K562 (cell line): ENCODE measurements at regions not wholly inside any gene's neighbourhood (a gene's known extent, or its start where the extent isn't known, plus 50 kb on each side); places are given as distances from the start of the nearest gene placed in this dataset.

Experiments
- ATF7 ChIP-seq: fragments of 450-650 bp; IDR thresholded peaks from 2 replicates; pipeline ENCODE4 v1.7.1; 2014; ENCODE audit warnings: mild to moderate bottlenecking, moderate library complexity
- CHD7 ChIP-seq: fragments of 200-600 bp; sonication (generic); IDR thresholded peaks from one replicate; pipeline ENCODE4 v1.6.1; 2012; ENCODE audit warnings: mild to moderate bottlenecking, low read depth, low read length, inconsistent platforms
- ESRRA ChIP-seq: fragments of 450-650 bp; IDR thresholded peaks from 2 replicates; pipeline ENCODE4 v1.6.1; 2014; ENCODE audit warnings: low read depth, mild to moderate bottlenecking, moderate library complexity, borderline replicate concordance
- GABPA ChIP-seq: fragments of 200-800 bp; sonication (Bioruptor generic); conservative IDR thresholded peaks from 2 replicates; pipeline ENCODE4 v1.6.1; 2016; ENCODE audit warnings: low read depth, missing genetic modification characterization, missing compliant biosample characterization
- MEIS2 ChIP-seq: fragments of 450-650 bp; IDR thresholded peaks from 2 replicates; pipeline ENCODE4 v1.6.1; 2014; ENCODE audit warnings: mild to moderate bottlenecking; ENCODE audit not compliant: partially characterized antibody
- MTF1 ChIP-seq: fragments of 250-450 bp; sonication (Bioruptor Pico); IDR thresholded peaks from 2 replicates; pipeline ENCODE4 v1.9.0; 2021; ENCODE audit warnings: moderate library complexity, mild to moderate bottlenecking, inconsistent platforms, borderline replicate concordance
- SP1 ChIP-seq: sonication (generic); formaldehyde crosslinking; IDR thresholded peaks from 2 replicates; pipeline ENCODE4 v1.8.1; 2022; ENCODE audit warnings: mild to moderate bottlenecking, missing genetic modification reagents
- XRCC3 ChIP-seq: fragments of 450-650 bp; IDR thresholded peaks from 2 replicates; pipeline ENCODE4 v1.6.1; 2017; ENCODE audit warnings: mild to moderate bottlenecking, moderate library complexity
- ZBTB34 ChIP-seq: fragments of 250-450 bp; sonication (Bioruptor Pico); IDR thresholded peaks from 2 replicates; pipeline ENCODE4 v1.8.0; 2021; ENCODE audit warnings: mild to moderate bottlenecking, moderate library complexity
- ZNF23 ChIP-seq: fragments of 250-450 bp; sonication (Bioruptor Pico); IDR thresholded peaks from 2 replicates; pipeline ENCODE4 v1.4.0; 2020; ENCODE audit warnings: mild to moderate bottlenecking
- ZNF644 ChIP-seq: fragments of 200-800 bp; sonication (Bioruptor generic); IDR thresholded peaks from 2 replicates; pipeline ENCODE4 v1.6.1; 2016; ENCODE audit warnings: low read depth, missing genetic modification characterization, missing compliant biosample characterization
- ZNF764 ChIP-seq: fragments of 250-450 bp; sonication (Bioruptor Pico); IDR thresholded peaks from 2 replicates; pipeline ENCODE4 v1.4.0; 2020; ENCODE audit warnings: low read depth, mild to moderate bottlenecking, moderate library complexity
- TF ChIP-seq, protein P1 (sequence below): fragments of 450-650 bp; conservative IDR thresholded peaks from 2 replicates; pipeline ENCODE4 v1.6.1; 2016; ENCODE audit warnings: missing genetic modification characterization, low read depth, mild to moderate bottlenecking, missing compliant biosample characterization, moderate library complexity

DNA sequence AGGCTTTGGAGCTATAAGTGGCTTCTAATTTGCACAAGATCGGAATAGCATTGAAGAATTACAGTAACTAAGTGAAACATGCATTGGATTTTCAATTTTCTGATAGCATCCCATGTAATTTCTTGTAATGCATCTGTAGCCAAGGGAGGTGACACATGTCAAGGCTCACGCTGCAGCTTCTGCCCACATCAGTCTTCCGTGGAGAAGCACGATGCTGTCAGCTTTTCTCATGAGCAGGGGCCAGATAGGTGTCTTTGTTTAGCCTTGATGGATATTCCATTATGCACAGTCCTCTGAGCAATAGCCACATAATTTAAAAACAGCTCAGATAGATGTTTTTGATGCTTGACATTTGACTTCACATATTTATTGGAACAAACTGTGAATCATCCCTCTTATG is 1046.9 kb upstream of the EEF2KMT start (continued):
- TF ChIP-seq CHD7 (no peak), MTF1 (CRISPR knock-in tag) (no peak), MEIS2 (no peak), ATF7 (no peak), GABPA (tag) (no peak), XRCC3 (no peak), ZNF23 (CRISPR knock-in tag) (no peak), ESRRA (no peak), ZNF644 (tag) (no peak), ZBTB34 (CRISPR knock-in tag) (no peak), ZNF764 (no peak), SP1 (CRISPR knock-in tag) (no peak)
- TF ChIP-seq, protein P1, sequence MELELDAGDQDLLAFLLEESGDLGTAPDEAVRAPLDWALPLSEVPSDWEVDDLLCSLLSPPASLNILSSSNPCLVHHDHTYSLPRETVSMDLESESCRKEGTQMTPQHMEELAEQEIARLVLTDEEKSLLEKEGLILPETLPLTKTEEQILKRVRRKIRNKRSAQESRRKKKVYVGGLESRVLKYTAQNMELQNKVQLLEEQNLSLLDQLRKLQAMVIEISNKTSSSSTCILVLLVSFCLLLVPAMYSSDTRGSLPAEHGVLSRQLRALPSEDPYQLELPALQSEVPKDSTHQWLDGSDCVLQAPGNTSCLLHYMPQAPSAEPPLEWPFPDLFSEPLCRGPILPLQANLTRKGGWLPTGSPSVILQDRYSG (tag), result no peak
